D721Med (cell line): ENCODE measurements at regions not wholly inside any gene's neighbourhood (a gene's known extent, or its start where the extent isn't known, plus 50 kb on each side); places are given as distances from the start of the nearest gene placed in this dataset.
"Not testable (repeated sequence)": the region's sequence is repeated elsewhere in the genome, so short reads cannot be mapped to it uniquely, and the experiment has no call there.

ENCODE experiments used
- DNase-seq: peaks from one replicate; pipeline ENCODE4 v3.0.0; 2011; ENCODE audit warnings: low spot score; ENCODE audit not compliant: insufficient read length
- FAIRE-seq: peaks from 2 replicates; lab custom pipeline; 2011; peaks lifted over from hg19 to GRCh38; lab: Jason Lieb, UNC
- CTCF ChIP-seq: IDR thresholded peaks from 2 replicates; pipeline ENCODE4 v1.5.1; 2012; ENCODE audit warnings: mild to moderate bottlenecking, control low read depth; ENCODE audit not compliant: insufficient read depth; ENCODE audit errors: missing control alignments

- DNase-seq (no peak), FAIRE-seq (no peak)
- TF ChIP-seq CTCF = no peak
Measured at GRCh38 chr2:125822746-125823145, 833.2 kb upstream of the GYPC start.

- not testable (repeated sequence) for DNase-seq, FAIRE-seq
Measured at GRCh38 chr2:125825781-125826180, 830.2 kb upstream of the GYPC start.

GRCh38 chr2:125837128-125837527, 818.8 kb upstream of the GYPC start:
- FAIRE-seq (no peak), DNase-seq (no peak)
- no peak for TF ChIP-seq CTCF

- FAIRE-seq = no peak
- no peak for TF ChIP-seq CTCF
Measured at GRCh38 chr2:125837611-125838010, 818.3 kb upstream of the GYPC start.

GRCh38 chr2:125839945-125840344, 816.0 kb upstream of the GYPC start:
- DNase-seq = no peak
- no peak for TF ChIP-seq CTCF
- FAIRE-seq = no peak

More at GRCh38 chr2:125837611-125838010, 818.3 kb upstream of the GYPC start:
- no peak for DNase-seq

- DNase-seq (no peak), FAIRE-seq (no peak)
- no peak for TF ChIP-seq CTCF
Measured at GRCh38 chr2:125842041-125842440, 813.9 kb upstream of the GYPC start.

- DNase-seq (no peak), FAIRE-seq (no peak)
- no peak for TF ChIP-seq CTCF
Measured at GRCh38 chr2:125850541-125850940, 805.4 kb upstream of the GYPC start.

- DNase-seq = no peak
- FAIRE-seq = no peak
- no peak for TF ChIP-seq CTCF
Measured at GRCh38 chr2:125852364-125852763, 803.6 kb upstream of the GYPC start.
